GM12878 (cell line): ENCODE measurements at regions not wholly inside any gene's neighbourhood (a gene's known extent, or its start where the extent isn't known, plus 50 kb on each side); places are given as distances from the start of the nearest gene placed in this dataset.

ENCODE experiments used
- ATF2 ChIP-seq: IDR thresholded peaks from 2 replicates; pipeline ENCODE4 v1.6.1; 2012; ENCODE audit warnings: low read length, inconsistent platforms
- BCLAF1 ChIP-seq: fragments of 450-650 bp; IDR thresholded peaks from 2 replicates; pipeline ENCODE4 v1.6.1; 2017; ENCODE audit warnings: antibody characterized with exemption, mild to moderate bottlenecking, moderate library complexity
- BRCA1 ChIP-seq: IDR thresholded peaks from 2 replicates; pipeline ENCODE4 v1.6.1; 2011; ENCODE audit warnings: low read depth, low read length, improper control_type of control experiment
- CEBPZ ChIP-seq: fragments of 150-350 bp; IDR thresholded peaks from 2 replicates; pipeline ENCODE4 v1.6.1; 2016; ENCODE audit warnings: low read depth, low read length
- CREM ChIP-seq: IDR thresholded peaks from 2 replicates; pipeline ENCODE4 v1.6.1; 2014; ENCODE audit warnings: antibody characterized with exemption, low read depth
- DPF2 ChIP-seq: fragments of 450-650 bp; IDR thresholded peaks from 2 replicates; pipeline ENCODE4 v1.6.1; 2017; ENCODE audit warnings: mild to moderate bottlenecking
- EED ChIP-seq: sonication (generic); IDR thresholded peaks from 2 replicates; pipeline ENCODE4 v1.6.1; 2016; ENCODE audit warnings: antibody characterized with exemption, low read depth
- EGR1 ChIP-seq, 2 experiments: IDR thresholded peaks; 1 replicate in 1 of 2; 2 replicates in 1 of 2; pipeline ENCODE4 v1.6.1; 2011 to 2012; ENCODE audit warnings: low read depth in 2 of 2, low read length in 2 of 2, borderline replicate concordance in 1 of 2, mild to moderate bottlenecking in 1 of 2, moderate library complexity in 1 of 2
- EP300 ChIP-seq, 2 experiments: fragments of 150-350 bp in 1 of 2; IDR thresholded peaks; 2 replicates each; pipeline ENCODE4 v1.6.1; 2011 to 2012; ENCODE audit warnings: low read depth in 2 of 2, low read length in 2 of 2, borderline replicate concordance in 1 of 2, improper control_type of control experiment in 1 of 2, inconsistent platforms in 1 of 2; ENCODE audit not compliant: control insufficient read depth in 1 of 2
- IKZF1 ChIP-seq: fragments of 450-650 bp; conservative IDR thresholded peaks from 2 replicates; pipeline ENCODE4 v1.6.1; 2017; ENCODE audit warnings: antibody characterized with exemption, mild to moderate bottlenecking
- JUND ChIP-seq: IDR thresholded peaks from 2 replicates; pipeline ENCODE4 v1.6.1; 2012; ENCODE audit warnings: low read depth, mild to moderate bottlenecking, low read length, improper control_type of control experiment, moderate library complexity
- MTA2 ChIP-seq: fragments of 450-650 bp; IDR thresholded peaks from 2 replicates; pipeline ENCODE4 v1.6.1; 2016; ENCODE audit warnings: low read depth, mild to moderate bottlenecking, moderate library complexity
- MTA3 ChIP-seq: IDR thresholded peaks from 2 replicates; pipeline ENCODE4 v1.6.1; 2012; ENCODE audit warnings: low read length, inconsistent platforms, borderline replicate concordance
- MYB ChIP-seq: fragments of 150-350 bp; IDR thresholded peaks from 2 replicates; pipeline ENCODE4 v1.6.1; 2014; ENCODE audit warnings: mild to moderate bottlenecking, low read depth, low read length, borderline replicate concordance
- NFYA ChIP-seq: IDR thresholded peaks from 2 replicates; pipeline ENCODE4 v1.6.1; 2011; ENCODE audit warnings: low read depth, mild to moderate bottlenecking, low read length, improper control_type of control experiment, borderline replicate concordance
- NR2C2 ChIP-seq: IDR thresholded peaks from 2 replicates; pipeline ENCODE4 v1.6.1; 2011; ENCODE audit warnings: borderline replicate concordance, low read depth; ENCODE audit not compliant: control insufficient read depth, insufficient read length
- NRF1 ChIP-seq: conservative IDR thresholded peaks from 2 replicates; pipeline ENCODE4 v1.6.1; 2011; ENCODE audit warnings: mild to moderate bottlenecking, low read depth, low read length, improper control_type of control experiment
- SIN3A ChIP-seq: IDR thresholded peaks from 2 replicates; pipeline ENCODE4 v1.6.1; 2012; ENCODE audit warnings: low read depth, low read length, improper control_type of control experiment
- SMARCA5 ChIP-seq: fragments of 450-650 bp; IDR thresholded peaks from 2 replicates; pipeline ENCODE4 v1.6.1; 2017; ENCODE audit warnings: mild to moderate bottlenecking
- SPI1 ChIP-seq: IDR thresholded peaks from 2 replicates; pipeline ENCODE4 v1.6.1; 2011; ENCODE audit warnings: low read depth, mild to moderate bottlenecking, low read length, moderate library complexity, borderline replicate concordance; ENCODE audit not compliant: insufficient read depth
- STAT1 ChIP-seq: fragments of 450-650 bp; conservative IDR thresholded peaks from 2 replicates; pipeline ENCODE4 v1.6.1; 2014; ENCODE audit warnings: antibody characterized with exemption, mild to moderate bottlenecking
- TARDBP ChIP-seq: IDR thresholded peaks from 2 replicates; pipeline ENCODE4 v1.6.1; 2016; ENCODE audit warnings: borderline replicate concordance
- ZNF217 ChIP-seq: fragments of 450-650 bp; IDR thresholded peaks from 2 replicates; pipeline ENCODE4 v1.6.1; 2017; ENCODE audit warnings: antibody characterized with exemption, mild to moderate bottlenecking
- ZNF622 ChIP-seq: fragments of 450-650 bp; IDR thresholded peaks from 2 replicates; pipeline ENCODE4 v1.6.1; 2017; ENCODE audit warnings: mild to moderate bottlenecking, inconsistent platforms

GRCh38 chr2:8252997-8253694 lies 428.7 kb upstream of the ID2 start (continued):
- TF ChIP-seq CEBPZ (no peak), IKZF1 (peak; percentile 92), BCLAF1 (no peak), NR2C2 (no peak), SMARCA5 (0 out of 2 replicates have a peak, but pooled peaks have one; percentile 24), MTA2 (peak; percentile 89), JUND (no peak), EP300 (IDR thresholded peaks at IDR 0.05; ENCODE audit: borderline replicate concordance in 1 of 2, control insufficient read depth in 1 of 2, low read depth in 2 of 2, low read length in 2 of 2) (peak; percentile 38 to 47; a peak in 1 of 4 replicates), SPI1 (peak; percentile 33; the same call in 1 of the 2 replicates), NFYA (no peak), ZNF217 (no peak), ZNF622 (no peak), CREM (0 out of 2 replicates have a peak, but pooled peaks have one; percentile 32), ATF2 (no peak), EED (no peak), EGR1 (IDR thresholded peaks at IDR 0.05; ENCODE audit: borderline replicate concordance in 1 of 2, low read depth in 2 of 2, low read length in 2 of 2) (no peak), MTA3 (no peak), NRF1 (no peak), TARDBP (no peak), DPF2 (peak; percentile 95), STAT1 (no peak), SIN3A (no peak), MYB (no peak), BRCA1 (no peak)
